H9 (cell line): ENCODE measurements at regions not wholly inside any gene's neighbourhood (a gene's known extent, or its start where the extent isn't known, plus 50 kb on each side); places are given as distances from the start of the nearest gene placed in this dataset.
A peak's percentile ranks its signal among the peaks of the same experiment; 100 is the strongest.

Experiments
- DNase-seq: peaks from one replicate; pipeline ENCODE4 v3.0.0-alpha.2; 2017
- H2AFZ ChIP-seq: one replicate; pipeline ENCODE4 v1.6.1; 2013; ENCODE audit warnings: mild to moderate bottlenecking, low read length, control low read depth, moderate library complexity
- H2AK5ac ChIP-seq: 2 replicates; pipeline ENCODE4 v1.6.1; 2013; ENCODE audit warnings: low read length, control low read depth, mixed read lengths; ENCODE audit not compliant: insufficient read length
- H2BK120ac ChIP-seq: one replicate; pipeline ENCODE4 v1.6.1; 2013; ENCODE audit warnings: low read depth, mild to moderate bottlenecking, low read length, control low read depth, inconsistent platforms; ENCODE audit not compliant: poor library complexity, severe bottlenecking
- H2BK12ac ChIP-seq: 2 replicates; pipeline ENCODE4 v1.6.1; 2013; ENCODE audit warnings: low read length, control low read depth, mixed read lengths, low read depth; ENCODE audit not compliant: insufficient read length
- H2BK15ac ChIP-seq: 2 replicates; pipeline ENCODE4 v1.6.1; 2013; ENCODE audit warnings: low read depth, low read length, control low read depth
- H2BK20ac ChIP-seq: one replicate; pipeline ENCODE4 v1.6.1; 2013; ENCODE audit warnings: low read depth, mild to moderate bottlenecking, low read length, control low read depth, inconsistent platforms; ENCODE audit not compliant: poor library complexity, severe bottlenecking
- H2BK5ac ChIP-seq: 2 replicates; pipeline ENCODE4 v1.6.1; 2013; ENCODE audit warnings: low read length, control low read depth, mixed read lengths; ENCODE audit not compliant: insufficient read length
- H3K14ac ChIP-seq: 2 replicates; pipeline ENCODE4 v1.6.1; 2013; ENCODE audit warnings: low read length, control low read depth; ENCODE audit not compliant: insufficient read depth
- H3K18ac ChIP-seq: 2 replicates; pipeline ENCODE4 v1.6.1; 2013; ENCODE audit warnings: low read depth, mild to moderate bottlenecking, mixed read lengths, low read length, control low read depth; ENCODE audit not compliant: insufficient read length
- H3K23ac ChIP-seq: 2 replicates; pipeline ENCODE4 v1.6.1; 2013; ENCODE audit warnings: low read length, control low read depth, mixed read lengths, low read depth; ENCODE audit not compliant: insufficient read length
- H3K23me2 ChIP-seq: 2 replicates; pipeline ENCODE4 v1.6.1; 2013; ENCODE audit warnings: low read depth, mild to moderate bottlenecking, mixed read lengths, low read length, control low read depth; ENCODE audit not compliant: insufficient read length, poor library complexity, severe bottlenecking
- H3K27ac ChIP-seq: 2 replicates; pipeline ENCODE4 v1.5.1; 2013; ENCODE audit warnings: low read length, control low read depth, mixed read lengths, low read depth; ENCODE audit not compliant: insufficient read length
- H3K27me3 ChIP-seq: 2 replicates; pipeline ENCODE4 v1.6.1; 2013; ENCODE audit warnings: low read length, control low read depth, inconsistent platforms; ENCODE audit not compliant: insufficient read depth
- H3K4ac ChIP-seq: 2 replicates; pipeline ENCODE4 v1.6.1; 2013; ENCODE audit warnings: low read depth, mild to moderate bottlenecking, control low read depth, inconsistent platforms, low read length, moderate library complexity
- H3K4me1 ChIP-seq: 2 replicates; pipeline ENCODE4 v1.6.1; 2013; ENCODE audit warnings: low read length, control low read depth, inconsistent platforms; ENCODE audit not compliant: insufficient read depth
- H3K4me2 ChIP-seq: 2 replicates; pipeline ENCODE4 v1.6.1; 2013; ENCODE audit warnings: low read length, control low read depth, mixed read lengths; ENCODE audit not compliant: insufficient read length, insufficient read depth
- H3K56ac ChIP-seq: 2 replicates; pipeline ENCODE4 v1.6.1; 2013; ENCODE audit warnings: low read depth, mild to moderate bottlenecking, mixed read lengths, low read length, control low read depth; ENCODE audit not compliant: insufficient read length
- H3K79me1 ChIP-seq: 2 replicates; pipeline ENCODE4 v1.6.1; 2013; ENCODE audit warnings: low read depth, mild to moderate bottlenecking, moderate library complexity, low read length, control low read depth, inconsistent platforms; ENCODE audit not compliant: insufficient read depth, poor library complexity, severe bottlenecking
- H3K79me2 ChIP-seq: 2 replicates; pipeline ENCODE4 v1.6.1; 2013; ENCODE audit warnings: low read length, control low read depth, inconsistent platforms; ENCODE audit not compliant: insufficient read depth
- H3K9ac ChIP-seq: 2 replicates; pipeline ENCODE4 v1.6.1; 2013; ENCODE audit warnings: low read length, control low read depth, mixed read lengths; ENCODE audit not compliant: insufficient read length; ENCODE audit errors: extremely low read depth
- H3K9me3 ChIP-seq: one replicate; pipeline ENCODE4 v1.6.1; 2013; ENCODE audit warnings: low read depth, low read length, inconsistent platforms; ENCODE audit not compliant: control insufficient read depth
- H3T11ph ChIP-seq: one replicate; pipeline ENCODE4 v1.6.1; 2013; ENCODE audit warnings: mild to moderate bottlenecking, low read length, control low read depth, inconsistent platforms
- H4K20me1 ChIP-seq: one replicate; pipeline ENCODE4 v1.6.1; 2013; ENCODE audit not compliant: control insufficient read depth, insufficient read length, insufficient read depth
- H4K5ac ChIP-seq: 2 replicates; pipeline ENCODE4 v1.6.1; 2013; ENCODE audit warnings: low read depth, mild to moderate bottlenecking, mixed read lengths, low read length, control low read depth; ENCODE audit not compliant: insufficient read length
- H4K8ac ChIP-seq: replicated peaks from 2 replicates; pipeline ENCODE4 v1.6.1; 2013; ENCODE audit warnings: low read length, control low read depth, mixed read lengths, low read depth; ENCODE audit not compliant: insufficient read length
- H4K91ac ChIP-seq: 2 replicates; pipeline ENCODE4 v1.6.1; 2013; ENCODE audit warnings: low read depth, mild to moderate bottlenecking, moderate library complexity, mixed read lengths, low read length, control low read depth; ENCODE audit not compliant: insufficient read length
- H3K27ac Mint-ChIP-seq, 3 experiments: 2 replicates in 2 of 3; 3 replicates in 1 of 3; pipeline ENCODE4 v1.8.0; 2020 to 2021; ENCODE audit warnings: mixed read lengths in 3 of 3, mild to moderate bottlenecking in 1 of 3, moderate library complexity in 1 of 3
- H3K27me3 Mint-ChIP-seq: 2 replicates; pipeline ENCODE4 v1.8.0; 2021; ENCODE audit warnings: low read depth, mild to moderate bottlenecking, moderate library complexity, mixed read lengths
- H3K36me3 Mint-ChIP-seq, 3 experiments: 2 replicates in 2 of 3; 3 replicates in 1 of 3; pipeline ENCODE4 v1.8.0; 2020 to 2021; ENCODE audit warnings: low read depth in 3 of 3, mixed read lengths in 3 of 3; ENCODE audit not compliant: insufficient read depth in 1 of 3
- H3K4me1 Mint-ChIP-seq, 2 experiments: 2 replicates each; pipeline ENCODE4 v1.8.0; 2020; ENCODE audit warnings: mixed read lengths in 2 of 2
- H3K4me3 Mint-ChIP-seq, 2 experiments: 2 replicates in 1 of 2; 3 replicates in 1 of 2; pipeline ENCODE4 v1.8.0; 2020 to 2021; ENCODE audit warnings: mild to moderate bottlenecking in 2 of 2, mixed read lengths in 2 of 2, moderate library complexity in 1 of 2
- H3K9me3 Mint-ChIP-seq, 2 experiments: 2 replicates in 1 of 2; 3 replicates in 1 of 2; pipeline ENCODE4 v1.8.0; 2020; ENCODE audit warnings: mild to moderate bottlenecking in 2 of 2, mixed read lengths in 2 of 2, moderate library complexity in 1 of 2
- CTCF ChIP-seq: fragments of 200-600 bp; sonication (generic); conservative IDR thresholded peaks from 3 replicates; pipeline ENCODE4 v1.8.0; 2021; ENCODE audit warnings: antibody characterized with exemption, mild to moderate bottlenecking
- WGBS: extraction: QIAGEN DNeasy Blood & Tissue Kit; methylation state at CpG from one replicate; pipeline ENCODE4 v1.1.7; 2013; ENCODE audit warnings: missing lambda C conversion rate, low lambda C conversion rate, mixed read lengths; ENCODE audit not compliant: insufficient read length; ENCODE audit errors: extremely low coverage; 5-methylcytosine and 5-hydroxymethylcytosine counted together

DNA sequence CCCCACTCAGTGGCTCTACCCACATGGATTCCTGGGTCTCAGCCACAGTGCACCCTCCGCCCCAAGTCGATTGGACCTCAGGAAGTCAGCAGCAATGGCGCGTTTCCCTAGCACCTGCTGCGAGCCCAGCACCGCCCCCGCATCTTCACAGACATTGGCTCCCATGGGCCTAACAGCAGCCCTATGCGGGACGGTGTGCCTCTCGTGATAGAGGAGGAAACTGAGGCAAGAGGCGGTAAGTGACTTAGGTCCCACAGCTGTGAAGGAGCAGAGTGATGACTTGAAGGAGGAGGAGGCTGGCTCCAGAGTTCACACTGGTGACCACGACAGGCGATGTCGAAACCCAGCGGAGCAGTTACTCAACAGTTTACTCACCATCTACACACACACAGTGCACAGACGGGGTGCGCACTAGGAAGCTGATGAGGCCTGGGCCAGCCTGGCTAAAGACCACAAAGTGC is 104.5 kb upstream of the SOX1 start:
- H3K36me3 Mint-ChIP-seq = no peaks in the 10 kb centered on the region
- Histone ChIP-seq H2BK12ac (no peak overlapping the region), H3K4me1 (no peaks in the 10 kb centered on the region), H2AFZ (no peak overlapping the region), H4K8ac (no peak overlapping the region), H3K79me1 (no peaks in the 10 kb centered on the region), H2BK20ac (no peak overlapping the region), H2BK15ac (no peak overlapping the region), H3K27me3 (no peaks in the 10 kb centered on the region), H3K4ac (no peak overlapping the region), H2BK120ac (no peak overlapping the region), H2AK5ac (no peak overlapping the region), H3K9ac (no peak overlapping the region), H3K27ac (no peak overlapping the region), H3K23me2 (no peaks in the 10 kb centered on the region), H3T11ph (no peak overlapping the region), H3K23ac (no peak overlapping the region), H3K18ac (no peak overlapping the region), H3K9me3 (no peaks in the 10 kb centered on the region), H3K79me2 (no peaks in the 10 kb centered on the region), H2BK5ac (no peak overlapping the region), H4K5ac (no peak overlapping the region), H3K4me2 (no peak overlapping the region), H4K20me1 (no peaks in the 10 kb centered on the region), H3K56ac (no peak overlapping the region), H3K14ac (no peak overlapping the region), H4K91ac (no peak overlapping the region)
- peaks cover 10% of the 10 kb centered on the region for H3K27me3 Mint-ChIP-seq
- no peaks in the 10 kb centered on the region for H3K9me3 Mint-ChIP-seq
- H3K27ac Mint-ChIP-seq = no peak overlapping the region
- no peaks in the 10 kb centered on the region for H3K4me1 Mint-ChIP-seq
- WGBS = no CpG with 5 or more reads among the region's 17 CpGs
- TF ChIP-seq CTCF = no peak
- DNase-seq = peak; percentile 11
- H3K4me3 Mint-ChIP-seq = no peak overlapping the region
